T-cell (primary cell): ENCODE measurements at regions not wholly inside any gene's neighbourhood (a gene's known extent, or its start where the extent isn't known, plus 50 kb on each side); places are given as distances from the start of the nearest gene placed in this dataset.

Experiments
- ATAC-seq, 4 experiments: fragments of 200-7000 bp in 3 of 4; fragments of 150-1000 bp in 1 of 4; cut with Tn5 transposase; replicated peaks in 1 of 4; 1 replicate in 3 of 4; 2 replicates in 1 of 4; pipeline ENCODE4 v1.10.0; 2021; ENCODE audit warnings: moderate library complexity in 3 of 4, mild to moderate bottlenecking in 2 of 4, moderate number of reproducible peaks in 1 of 4
- CTCF ChIA-PET, 2 donors: fragments of 300-600 bp; sonication (Branson Sonifier 250); formaldehyde crosslinking; loops; one replicate each; lab custom pipeline; 2022; ENCODE audit warnings: antibody characterized with exemption in 2 of 2; lab: Charles Lee
- POLR2A ChIA-PET, 2 donors: fragments of 300-600 bp; sonication (Branson Sonifier 250); formaldehyde crosslinking; loops; one replicate each; lab custom pipeline; 2022; ENCODE audit warnings: antibody characterized with exemption in 2 of 2; lab: Charles Lee
- DNase-seq, 35 experiments: peaks; one replicate each; pipeline versions ENCODE4 v3.0.0 to v3.0.0-alpha.2; 2013 to 2023
- H3K27ac ChIP-seq: one replicate; pipeline ENCODE4 v1.5.1; 2013; ENCODE audit warnings: low read length
- H3K27me3 ChIP-seq, 2 experiments: replicated peaks in 1 of 2; 1 replicate in 1 of 2; 2 replicates in 1 of 2; pipeline versions ENCODE4 v1.6.1 to v1.7.0; 2013; ENCODE audit warnings: low read length in 1 of 2, mixed read lengths in 1 of 2; ENCODE audit not compliant: control insufficient read depth in 2 of 2, insufficient read depth in 2 of 2; ENCODE audit errors: extremely low read depth in 1 of 2
- H3K36me3 ChIP-seq, 2 donors: 1 replicate in 1 of 2; 2 replicates in 1 of 2; pipeline versions ENCODE4 v1.6.1 to v1.7.0; 2013; ENCODE audit warnings: low read length in 1 of 2; ENCODE audit not compliant: control insufficient read depth in 2 of 2, insufficient read depth in 1 of 2; ENCODE audit errors: extremely low read depth in 1 of 2
- H3K4me1 ChIP-seq, 2 experiments: 1 replicate in 1 of 2; 2 replicates in 1 of 2; pipeline versions ENCODE4 v1.6.1 to v1.7.0; 2013; ENCODE audit warnings: low read length in 2 of 2, mixed read lengths in 1 of 2; ENCODE audit not compliant: insufficient read depth in 2 of 2, control insufficient read depth in 1 of 2; ENCODE audit errors: extremely low read depth in 1 of 2
- H3K4me3 ChIP-seq, 2 donors: 1 replicate in 1 of 2; 2 replicates in 1 of 2; pipeline versions ENCODE4 v1.5.1 to v1.7.0; 2013; ENCODE audit warnings: mild to moderate bottlenecking in 2 of 2, low read length in 1 of 2, moderate library complexity in 1 of 2; ENCODE audit not compliant: control insufficient read depth in 1 of 2; ENCODE audit errors: extremely low read depth in 1 of 2
- H3K9me3 ChIP-seq: 2 replicates; pipeline ENCODE4 v1.7.0; 2013
- H3K27ac Mint-ChIP-seq, 2 donors: one replicate each; pipeline ENCODE4 v1.8.0; 2020 to 2021; ENCODE audit warnings: mild to moderate bottlenecking in 2 of 2, mixed read lengths in 2 of 2
- H3K27me3 Mint-ChIP-seq, 2 donors: one replicate each; pipeline ENCODE4 v1.8.0; 2021 to 2022; ENCODE audit warnings: mixed read lengths in 2 of 2
- H3K36me3 Mint-ChIP-seq: one replicate; pipeline ENCODE4 v1.8.0; 2021; ENCODE audit warnings: mixed read lengths
- H3K4me1 Mint-ChIP-seq, 3 donors: one replicate each; pipeline ENCODE4 v1.8.0; 2020 to 2022; ENCODE audit warnings: mixed read lengths in 3 of 3, mild to moderate bottlenecking in 1 of 3
- H3K4me3 Mint-ChIP-seq, 3 donors: one replicate each; pipeline ENCODE4 v1.8.0; 2020 to 2022; ENCODE audit warnings: mild to moderate bottlenecking in 3 of 3, mixed read lengths in 3 of 3, moderate library complexity in 3 of 3
- H3K9me3 Mint-ChIP-seq, 3 donors: one replicate each; pipeline ENCODE4 v1.8.0; 2020 to 2022; ENCODE audit warnings: mixed read lengths in 3 of 3
- WGBS: methylation state at CpG from one replicate; pipeline ENCODE4 v1.1.5; 2013; ENCODE audit warnings: missing lambda C conversion rate; ENCODE audit not compliant: insufficient coverage; 5-methylcytosine and 5-hydroxymethylcytosine counted together

DNA sequence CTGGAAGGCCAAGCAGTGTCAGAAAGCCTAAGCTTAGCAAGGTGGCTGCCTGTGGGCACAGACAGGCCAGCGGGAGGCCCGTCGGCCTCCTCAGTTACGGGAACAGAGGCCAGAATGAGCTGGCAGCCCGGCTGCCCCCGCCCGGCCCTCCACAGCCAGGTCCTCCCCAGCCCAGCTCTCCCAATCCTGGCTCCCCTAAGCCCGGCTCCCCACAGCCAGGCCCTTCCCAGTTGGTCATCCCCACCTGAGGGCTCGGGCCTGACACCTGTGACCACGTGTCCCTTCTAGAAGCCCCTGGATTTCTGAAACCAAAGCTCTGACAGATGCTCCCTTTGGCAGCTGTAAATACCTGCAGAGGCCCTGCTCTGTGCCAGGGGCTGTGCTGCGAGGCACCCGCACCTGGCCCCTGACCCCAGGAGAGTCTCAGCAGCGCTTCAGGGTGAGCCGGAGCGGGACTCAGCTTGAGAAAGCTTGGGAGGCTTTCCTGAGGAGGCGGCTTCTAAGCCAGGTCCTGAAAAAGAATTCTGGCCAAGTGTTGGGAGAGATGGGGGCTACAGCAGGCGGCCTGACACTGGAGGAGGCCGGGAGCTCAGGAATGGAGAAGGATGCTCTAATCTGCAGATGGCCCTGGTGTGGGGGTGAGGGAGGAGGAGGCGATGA lies 80.4 kb upstream of the OLFM1 start:
- H3K27ac Mint-ChIP-seq: no peak overlapping the region
- H3K4me1 ChIP-seq: no peaks in the 10 kb centered on the region
- WGBS: 80% methylated on average over 15 of the region's 19 CpGs

DNA sequence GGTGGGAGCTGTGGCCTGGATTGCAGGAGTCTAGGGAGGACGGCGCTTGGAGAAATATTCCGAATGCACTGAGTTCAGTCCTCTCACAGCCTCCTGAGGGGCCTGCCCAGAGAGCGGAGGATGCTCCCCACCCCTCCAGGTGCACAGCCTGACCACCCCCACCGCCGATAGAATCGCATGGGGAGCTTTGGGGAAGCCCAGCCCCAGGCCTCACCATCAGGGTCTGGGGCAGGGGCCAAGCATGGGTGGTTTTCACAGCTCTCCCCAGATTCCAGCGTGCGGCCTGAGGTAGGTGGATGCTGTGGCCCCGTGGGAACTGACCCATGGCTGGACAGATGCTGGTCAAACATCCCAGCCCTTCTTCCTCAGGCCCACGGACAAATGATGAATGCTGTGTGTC lies 79.9 kb upstream of the OLFM1 start:
- Histone ChIP-seq H3K36me3 (no peaks in the 10 kb centered on the region), H3K4me1 (no peaks in the 10 kb centered on the region), H3K27me3 (peaks cover 0 to 23% of the 10 kb centered on the region in 2 experiments), H3K9me3 (no peaks in the 10 kb centered on the region), H3K27ac (no peak overlapping the region), H3K4me3 (no peak overlapping the region)
- ChIA-PET POLR2A (no interaction called here), CTCF (no interaction called here)
- H3K4me3 Mint-ChIP-seq: no peak overlapping the region
- H3K9me3 Mint-ChIP-seq: no peaks in the 10 kb centered on the region
- H3K27me3 Mint-ChIP-seq: peaks cover 9 to 10% of the 10 kb centered on the region in 2 donors
- ATAC-seq (no peak), DNase-seq (no peak)
- no peaks in the 10 kb centered on the region for H3K4me1 Mint-ChIP-seq
- no peak overlapping the region for H3K27ac Mint-ChIP-seq
- H3K36me3 Mint-ChIP-seq: no peaks in the 10 kb centered on the region
- WGBS: 35% methylated on average over 4 of the region's 11 CpGs

More for the DNA sequence above, 80.4 kb upstream of the OLFM1 start:
- Mint-ChIP-seq H3K4me3 (no peak overlapping the region), H3K27me3 (peaks cover 9 to 10% of the 10 kb centered on the region in 2 donors), H3K36me3 (no peaks in the 10 kb centered on the region), H3K9me3 (no peaks in the 10 kb centered on the region), H3K4me1 (no peaks in the 10 kb centered on the region)
- Histone ChIP-seq H3K36me3 (no peaks in the 10 kb centered on the region), H3K9me3 (no peaks in the 10 kb centered on the region), H3K4me3 (no peak overlapping the region), H3K27me3 (peaks cover 0 to 26% of the 10 kb centered on the region in 2 experiments), H3K27ac (no peak overlapping the region)
- ChIA-PET POLR2A (no interaction called here), CTCF (no interaction called here)
- no peak for ATAC-seq
- no peak for DNase-seq

DNA sequence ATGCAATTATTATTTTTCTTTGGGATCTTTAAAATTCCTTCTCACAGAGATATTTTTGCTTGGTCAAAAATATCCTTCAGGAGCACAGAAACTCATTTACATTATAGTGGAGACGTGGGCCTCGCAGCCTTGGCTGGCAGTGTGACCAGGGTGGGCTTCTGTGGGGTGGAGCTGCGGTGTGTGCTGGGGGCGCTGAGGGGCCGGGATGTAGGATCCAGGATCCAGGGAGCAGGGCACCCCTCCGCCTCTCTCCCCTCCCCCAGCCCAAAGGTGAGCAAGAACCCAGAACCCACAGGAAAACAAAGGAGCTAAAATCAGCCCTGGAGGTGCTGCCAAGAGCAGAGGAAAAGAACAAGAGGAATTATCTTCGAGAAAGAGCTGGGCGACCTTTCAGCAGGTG lies 79.1 kb upstream of the OLFM1 start:
- Mint-ChIP-seq H3K9me3 (no peaks in the 10 kb centered on the region), H3K36me3 (no peaks in the 10 kb centered on the region), H3K27ac (no peak overlapping the region), H3K4me1 (no peaks in the 10 kb centered on the region), H3K27me3 (peaks cover 9 to 10% of the 10 kb centered on the region in 2 donors), H3K4me3 (no peak overlapping the region)
- ChIA-PET CTCF (no interaction called here), POLR2A (no interaction called here)
- Histone ChIP-seq H3K4me3 (no peak overlapping the region), H3K9me3 (no peaks in the 10 kb centered on the region), H3K4me1 (no peaks in the 10 kb centered on the region), H3K27me3 (peaks cover 0 to 23% of the 10 kb centered on the region in 2 experiments), H3K27ac (no peak overlapping the region), H3K36me3 (no peaks in the 10 kb centered on the region)
- ATAC-seq (no peak), DNase-seq (no peak)
- 66% methylated on average over 2 of the region's 8 CpGs for WGBS

DNA sequence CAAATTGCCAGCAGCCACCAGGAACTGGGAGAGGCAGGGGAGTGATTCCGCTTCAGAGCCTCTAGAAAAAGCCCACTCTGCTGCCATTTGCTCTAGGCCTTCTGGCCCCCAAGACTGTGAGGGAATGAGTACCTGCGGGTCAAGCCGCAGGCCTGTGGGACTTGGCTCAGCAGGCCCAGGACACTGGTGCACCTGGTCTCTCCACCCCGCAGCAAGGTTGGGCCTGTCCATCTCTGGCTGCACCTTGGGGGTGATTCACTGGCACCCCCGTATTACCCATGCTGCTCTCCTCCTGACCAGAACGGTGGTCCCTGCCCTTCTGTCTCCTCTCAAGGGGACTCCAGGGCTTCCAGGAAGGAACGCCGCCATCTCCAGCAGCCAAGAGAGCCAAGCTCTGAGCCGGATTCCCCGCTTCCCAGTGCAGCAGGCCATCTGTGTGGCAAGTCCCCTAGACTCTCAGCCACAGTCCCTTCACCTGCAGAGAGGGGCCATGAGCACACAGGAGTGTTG lies 78.4 kb upstream of the OLFM1 start:
- CTCF ChIA-PET: no interaction called here
- Histone ChIP-seq H3K27me3 (peaks cover 0 to 27% of the 10 kb centered on the region in 2 experiments), H3K4me3 (no peak overlapping the region), H3K4me1 (no peaks in the 10 kb centered on the region), H3K36me3 (no peaks in the 10 kb centered on the region), H3K9me3 (no peaks in the 10 kb centered on the region), H3K27ac (no peak overlapping the region)
- no peaks in the 10 kb centered on the region for H3K9me3 Mint-ChIP-seq
- no peak overlapping the region for H3K27ac Mint-ChIP-seq
- no peak overlapping the region for H3K4me3 Mint-ChIP-seq
- POLR2A ChIA-PET: no interaction called here
- DNase-seq (no peak), ATAC-seq (no peak)
- 89% methylated on average over 9 of the region's 10 CpGs for WGBS
- no peaks in the 10 kb centered on the region for H3K36me3 Mint-ChIP-seq
- H3K27me3 Mint-ChIP-seq: peaks cover 9 to 14% of the 10 kb centered on the region in 2 donors
- no peaks in the 10 kb centered on the region for H3K4me1 Mint-ChIP-seq

GRCh38 chr9:135009794-135010585 lies 77.5 kb upstream of the OLFM1 start:
- POLR2A ChIA-PET: no interaction called here
- Mint-ChIP-seq H3K27me3 (peaks cover 6% of the 10 kb centered on the region in 2 donors), H3K9me3 (no peaks in the 10 kb centered on the region), H3K4me3 (no peak overlapping the region), H3K36me3 (no peaks in the 10 kb centered on the region), H3K4me1 (no peaks in the 10 kb centered on the region), H3K27ac (no peak overlapping the region)
- H3K9me3 ChIP-seq: no peaks in the 10 kb centered on the region
- ATAC-seq: no peak
- peaks cover 0 to 28% of the 10 kb centered on the region in 2 experiments for H3K27me3 ChIP-seq
- H3K36me3 ChIP-seq: no peaks in the 10 kb centered on the region
- no peak overlapping the region for H3K27ac ChIP-seq
- H3K4me1 ChIP-seq: no peaks in the 10 kb centered on the region
- WGBS: 88% methylated on average over 7 of the region's 20 CpGs
- H3K4me3 ChIP-seq: no peak overlapping the region
- CTCF ChIA-PET: no interaction called here
- DNase-seq: no peak

- ChIA-PET CTCF (no interaction called here), POLR2A (no interaction called here)
- no peak for DNase-seq
These were observed 76.9 kb upstream of the OLFM1 start for GRCh38 chr9:135010586-135010860.

More at GRCh38 chr9:135010586-135010860, 76.9 kb upstream of the OLFM1 start:
- Histone ChIP-seq H3K27me3 (peaks cover 0 to 32% of the 10 kb centered on the region in 2 experiments), H3K4me1 (no peaks in the 10 kb centered on the region), H3K9me3 (no peaks in the 10 kb centered on the region), H3K36me3 (no peaks in the 10 kb centered on the region), H3K27ac (no peak overlapping the region), H3K4me3 (no peak overlapping the region)
- H3K27me3 Mint-ChIP-seq: peaks cover 6% of the 10 kb centered on the region in 2 donors
- H3K36me3 Mint-ChIP-seq: no peaks in the 10 kb centered on the region
- WGBS: no CpG with 5 or more reads among the region's 3 CpGs
- ATAC-seq: no peak
- H3K27ac Mint-ChIP-seq: no peak overlapping the region
- no peaks in the 10 kb centered on the region for H3K4me1 Mint-ChIP-seq
- no peaks in the 10 kb centered on the region for H3K9me3 Mint-ChIP-seq
- no peak overlapping the region for H3K4me3 Mint-ChIP-seq
